Activated CD4-positive, alpha-beta memory T cell treated with anti-CD3 and anti-CD28 coated beads for 36 hours (primary cell): ENCODE measurements at regions not wholly inside any gene's neighbourhood (a gene's known extent, or its start where the extent isn't known, plus 50 kb on each side); places are given as distances from the start of the nearest gene placed in this dataset.
"Not testable (repeated sequence)": the region's sequence is repeated elsewhere in the genome, so short reads cannot be mapped to it uniquely, and the experiment has no call there.

Experiments
- CTCF ChIA-PET: fragments of 350-600 bp; sonication (Branson Sonifier 250); formaldehyde crosslinking; loops from one replicate; lab custom pipeline; 2021; ENCODE audit warnings: antibody characterized with exemption, inconsistent platforms; lab: Charles Lee
- POLR2A ChIA-PET: fragments of 350-600 bp; sonication (Branson Sonifier 250); formaldehyde crosslinking; loops from one replicate; lab custom pipeline; 2021; ENCODE audit warnings: antibody characterized with exemption; lab: Charles Lee
- DNase-seq: peaks from one replicate; pipeline ENCODE4 v3.0.0-alpha.2; 2020
- H3K27ac Mint-ChIP-seq: one replicate; pipeline ENCODE4 v1.8.0; 2021; ENCODE audit warnings: mixed read lengths
- H3K27me3 Mint-ChIP-seq: one replicate; pipeline ENCODE4 v1.8.0; 2021; ENCODE audit warnings: mixed read lengths
- H3K36me3 Mint-ChIP-seq: one replicate; pipeline ENCODE4 v1.8.0; 2021; ENCODE audit warnings: mixed read lengths
- H3K4me1 Mint-ChIP-seq: one replicate; pipeline ENCODE4 v1.8.0; 2021; ENCODE audit warnings: low read depth, mixed read lengths
- H3K4me3 Mint-ChIP-seq: one replicate; pipeline ENCODE4 v1.8.0; 2021; ENCODE audit warnings: mild to moderate bottlenecking, mixed read lengths
- H3K9me3 Mint-ChIP-seq: one replicate; pipeline ENCODE4 v1.8.0; 2021; ENCODE audit warnings: mixed read lengths
- intact Hi-C: fragments of 100-400 bp; cut with micrococcal nuclease; formaldehyde crosslinking; loops from one replicate; pipeline ENCODE4 v1.15.1; 2023

GRCh38 chr9:21533597-21533996, 51.5 kb upstream of the IFNE start:
- intact Hi-C loops, result no loop called here
- peaks cover 2% of the 10 kb centered on the region for H3K27me3 Mint-ChIP-seq
- no peak overlapping the region for H3K27ac Mint-ChIP-seq
- CTCF ChIA-PET, result no interaction called here
- H3K9me3 Mint-ChIP-seq, result no peaks in the 10 kb centered on the region
- DNase-seq, result no peak
- H3K36me3 Mint-ChIP-seq, result peaks cover 4% of the 10 kb centered on the region
- no peaks in the 10 kb centered on the region for H3K4me1 Mint-ChIP-seq
- POLR2A ChIA-PET, result no interaction called here
- H3K4me3 Mint-ChIP-seq, result no peak overlapping the region

GRCh38 chr9:21535396-21535795, 53.3 kb upstream of the IFNE start:
- H3K9me3 Mint-ChIP-seq, result no peaks in the 10 kb centered on the region
- H3K4me1 Mint-ChIP-seq, result no peaks in the 10 kb centered on the region
- H3K36me3 Mint-ChIP-seq, result no peaks in the 10 kb centered on the region
- DNase-seq, result no peak
- ChIA-PET CTCF (no interaction called here), POLR2A (no interaction called here)
- peaks cover 2% of the 10 kb centered on the region for H3K27me3 Mint-ChIP-seq
- H3K27ac Mint-ChIP-seq, result no peak overlapping the region
- intact Hi-C loops, result no loop called here
- H3K4me3 Mint-ChIP-seq, result no peak overlapping the region

- DNase-seq, result no peak
- H3K4me1 Mint-ChIP-seq, result peaks cover 1% of the 10 kb centered on the region
- no peaks in the 10 kb centered on the region for H3K27me3 Mint-ChIP-seq
- no peak overlapping the region for H3K4me3 Mint-ChIP-seq
- peaks cover 1% of the 10 kb centered on the region for H3K36me3 Mint-ChIP-seq
- H3K9me3 Mint-ChIP-seq, result peaks cover 3% of the 10 kb centered on the region
- H3K27ac Mint-ChIP-seq, result no peak overlapping the region
- CTCF ChIA-PET, result no interaction called here
- intact Hi-C loops, result no loop called here
- POLR2A ChIA-PET, result no interaction called here
Measured at GRCh38 chr9:21542787-21543186, 60.7 kb upstream of the IFNE start.

GRCh38 chr9:21543187-21543586, 61.1 kb upstream of the IFNE start:
- POLR2A ChIA-PET, result no interaction called here
- CTCF ChIA-PET, result no interaction called here
- no peak for DNase-seq
- intact Hi-C loops, result no loop called here
- no peak overlapping the region for H3K27ac Mint-ChIP-seq
- H3K9me3 Mint-ChIP-seq, result peaks cover 3% of the 10 kb centered on the region
- peaks cover 1% of the 10 kb centered on the region for H3K36me3 Mint-ChIP-seq
- H3K27me3 Mint-ChIP-seq, result no peaks in the 10 kb centered on the region
- peaks cover 1% of the 10 kb centered on the region for H3K4me1 Mint-ChIP-seq
- no peak overlapping the region for H3K4me3 Mint-ChIP-seq

- POLR2A ChIA-PET, H3K4me1 Mint-ChIP-seq, intact Hi-C loops, H3K4me3 Mint-ChIP-seq, DNase-seq, H3K36me3 Mint-ChIP-seq, H3K27ac Mint-ChIP-seq, H3K9me3 Mint-ChIP-seq, H3K27me3 Mint-ChIP-seq: not testable (repeated sequence)
- CTCF ChIA-PET, result interaction anchor here (1.0 kb wide), 1 partner anchor 9 kb away, joined by 4 read pairs; no protein-coding TSS in a partner anchor
Measured at GRCh38 chr9:21543816-21544215, 61.7 kb upstream of the IFNE start.

- CTCF ChIA-PET, result interaction anchor here (1.2 kb wide), 1 partner anchor 236 kb away, joined by 3 read pairs; no protein-coding TSS in a partner anchor
- intact Hi-C loops, result no loop called here
- peaks cover 1% of the 10 kb centered on the region for H3K36me3 Mint-ChIP-seq
- peaks cover 3% of the 10 kb centered on the region for H3K9me3 Mint-ChIP-seq
- H3K27ac Mint-ChIP-seq, result no peak overlapping the region
- peaks cover 1% of the 10 kb centered on the region for H3K4me1 Mint-ChIP-seq
- DNase-seq, result no peak
- H3K4me3 Mint-ChIP-seq, result no peak overlapping the region
- peaks cover under 1% of the 10 kb centered on the region for H3K27me3 Mint-ChIP-seq
- POLR2A ChIA-PET, result no interaction called here
Measured at GRCh38 chr9:21546949-21547348, 64.8 kb upstream of the IFNE start.

GRCh38 chr9:21549251-21549765, 67.2 kb upstream of the IFNE start:
- no peak overlapping the region for H3K27ac Mint-ChIP-seq

GRCh38 chr9:21549890-21550289, 67.8 kb upstream of the IFNE start:
- ChIA-PET POLR2A (no interaction called here), CTCF (no interaction called here)
- Mint-ChIP-seq H3K9me3 (no peaks in the 10 kb centered on the region), H3K27ac (no peak overlapping the region), H3K4me3 (no peak overlapping the region), H3K36me3 (no peaks in the 10 kb centered on the region), H3K27me3 (peaks cover 3% of the 10 kb centered on the region), H3K4me1 (no peaks in the 10 kb centered on the region)
- intact Hi-C loops, result loop anchor here (10.0 kb wide), 1 partner anchor 45 kb away; no protein-coding TSS in a partner anchor
- no peak for DNase-seq

More at GRCh38 chr9:21549251-21549765, 67.2 kb upstream of the IFNE start:
- H3K4me3 Mint-ChIP-seq, result no peak overlapping the region
- H3K36me3 Mint-ChIP-seq, result no peaks in the 10 kb centered on the region
- peaks cover 3% of the 10 kb centered on the region for H3K27me3 Mint-ChIP-seq
- H3K4me1 Mint-ChIP-seq, result no peaks in the 10 kb centered on the region
- CTCF ChIA-PET, result no interaction called here
- intact Hi-C loops, result no loop called here
- POLR2A ChIA-PET, result no interaction called here
- DNase-seq, result no peak
- peaks cover 3% of the 10 kb centered on the region for H3K9me3 Mint-ChIP-seq

GRCh38 chr9:21550392-21550791, 68.3 kb upstream of the IFNE start:
- ChIA-PET CTCF (no interaction called here), POLR2A (no interaction called here)
- H3K36me3 Mint-ChIP-seq, result no peaks in the 10 kb centered on the region
- peaks cover 6% of the 10 kb centered on the region for H3K27me3 Mint-ChIP-seq
- intact Hi-C loops, result loop anchor here (10.0 kb wide), 1 partner anchor 46 kb away; no protein-coding TSS in a partner anchor
- no peak for DNase-seq
- no peaks in the 10 kb centered on the region for H3K9me3 Mint-ChIP-seq
- no peaks in the 10 kb centered on the region for H3K4me1 Mint-ChIP-seq
- no peak overlapping the region for H3K27ac Mint-ChIP-seq
- no peak overlapping the region for H3K4me3 Mint-ChIP-seq

GRCh38 chr9:21551401-21551800, 69.3 kb upstream of the IFNE start:
- no peaks in the 10 kb centered on the region for H3K4me1 Mint-ChIP-seq
- intact Hi-C loops, result loop anchor here (10.0 kb wide), 1 partner anchor 47 kb away; no protein-coding TSS in a partner anchor
- no peaks in the 10 kb centered on the region for H3K36me3 Mint-ChIP-seq
- ChIA-PET POLR2A (no interaction called here), CTCF (no interaction called here)
- H3K27me3 Mint-ChIP-seq, result peaks cover 14% of the 10 kb centered on the region
- H3K9me3 Mint-ChIP-seq, result no peaks in the 10 kb centered on the region
- DNase-seq, result no peak
- no peak overlapping the region for H3K27ac Mint-ChIP-seq
- H3K4me3 Mint-ChIP-seq, result no peak overlapping the region

- Mint-ChIP-seq H3K9me3 (no peaks in the 10 kb centered on the region), H3K4me1 (peaks cover 3% of the 10 kb centered on the region), H3K27ac (no peak overlapping the region), H3K4me3 (no peak overlapping the region), H3K27me3 (peaks cover 19% of the 10 kb centered on the region), H3K36me3 (no peaks in the 10 kb centered on the region)
- ChIA-PET CTCF (interaction anchor here (0.5 to 0.7 kb wide), 2 partner anchors 7 to 86 kb away, joined by 3 to 4 read pairs; no protein-coding TSS in a partner anchor), POLR2A (no interaction called here)
- no peak for DNase-seq
- intact Hi-C loops, result loop anchor here (10.0 kb wide), 1 partner anchor 48 kb away; no protein-coding TSS in a partner anchor
Measured at GRCh38 chr9:21552244-21553170, 70.4 kb upstream of the IFNE start.

- peaks cover 9% of the 10 kb centered on the region for H3K4me1 Mint-ChIP-seq
- DNase-seq, result no peak
Measured at GRCh38 chr9:21553441-21553840, 71.3 kb upstream of the IFNE start.

More at GRCh38 chr9:21553441-21553840, 71.3 kb upstream of the IFNE start:
- CTCF ChIA-PET, result interaction anchor here (0.9 to 1.5 kb wide), 2 partner anchors 157 to 227 kb away, joined by 3 to 4 read pairs; no protein-coding TSS in a partner anchor
- Mint-ChIP-seq H3K27me3 (peaks cover 25% of the 10 kb centered on the region), H3K9me3 (no peaks in the 10 kb centered on the region), H3K27ac (no peak overlapping the region), H3K36me3 (no peaks in the 10 kb centered on the region), H3K4me3 (no peak overlapping the region)
- POLR2A ChIA-PET, result no interaction called here
- intact Hi-C loops, result loop anchor here (10.0 kb wide), 1 partner anchor 49 kb away; no protein-coding TSS in a partner anchor
